ENCODE measurements at regions not wholly inside any gene's neighbourhood (a gene's known extent, or its start where the extent isn't known, plus 50 kb on each side); places are given as distances from the start of the nearest gene placed in this dataset.

- no peak for DNase-seq (ENCODE audit: extremely low read depth, low read depth)
- TF ChIP-seq CTCF (IDR thresholded peaks at IDR 0.05; ENCODE audit: low read depth, low read length) = no peak
These were observed 81.0 kb downstream of the SEMA4F start for GRCh38 chr2:74735009-74735408.

DNA sequence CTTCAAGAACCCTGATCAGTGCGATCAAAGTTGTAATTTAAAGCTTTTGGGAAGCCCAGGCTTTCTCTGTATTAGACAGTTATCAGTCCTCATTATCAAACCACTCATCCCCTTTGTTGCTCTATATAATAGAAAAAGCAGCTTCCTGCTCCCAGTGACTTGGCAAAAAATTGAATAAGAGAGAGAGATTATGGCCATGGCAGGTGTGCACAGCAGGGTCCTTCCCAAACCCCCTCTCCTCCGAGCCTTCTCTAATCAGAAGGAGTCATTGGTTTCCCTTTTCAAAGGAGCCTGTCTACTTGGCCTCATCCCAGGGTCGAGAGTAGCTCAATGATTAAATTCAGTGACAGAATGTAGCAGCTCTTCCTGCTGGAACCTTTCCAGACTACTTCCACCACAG, 81.5 kb downstream of the SEMA4F start:
- no peak for DNase-seq (ENCODE audit: extremely low read depth, low read depth)
- TF ChIP-seq CTCF (IDR thresholded peaks at IDR 0.05; ENCODE audit: low read depth, low read length) = no peak

GRCh38 chr2:74736589-74736988, 82.5 kb downstream of the SEMA4F start:
- DNase-seq (ENCODE audit: extremely low read depth, low read depth) = no peak
- no peak for TF ChIP-seq CTCF (IDR thresholded peaks at IDR 0.05; ENCODE audit: low read depth, low read length)

GRCh38 chr2:74738586-74738985, 84.5 kb downstream of the SEMA4F start:
- TF ChIP-seq CTCF (IDR thresholded peaks at IDR 0.05; ENCODE audit: low read depth, low read length) = no peak
- no peak for DNase-seq (ENCODE audit: extremely low read depth, low read depth)

- no peak for DNase-seq (ENCODE audit: extremely low read depth, low read depth)
- TF ChIP-seq CTCF (IDR thresholded peaks at IDR 0.05; ENCODE audit: low read depth, low read length) = no peak
These were observed 85.1 kb downstream of the SEMA4F start for GRCh38 chr2:74739129-74739528.

DNA sequence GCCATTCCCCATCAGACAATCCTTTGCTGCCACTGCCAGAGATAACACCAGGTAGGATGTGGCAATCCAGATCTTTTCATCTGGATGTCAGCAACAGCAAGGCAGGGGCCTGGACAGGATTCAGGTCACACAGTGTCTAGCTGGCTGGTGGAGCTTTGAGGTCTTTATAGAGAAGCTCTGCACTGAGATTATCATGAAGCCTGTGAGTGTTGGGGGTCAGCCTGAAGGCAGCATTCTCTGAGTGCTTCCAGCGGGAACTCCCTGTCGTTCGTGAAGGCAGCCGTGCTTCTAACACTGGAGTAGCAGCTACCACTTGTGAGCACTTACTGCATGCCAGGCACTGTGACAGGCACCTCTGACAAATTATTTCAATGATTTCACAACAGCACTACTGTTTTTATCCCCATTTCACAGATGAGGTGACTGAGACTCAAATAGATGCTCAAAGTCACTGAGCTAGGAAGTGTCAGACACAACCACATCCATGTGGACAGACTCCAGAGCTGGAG, 85.7 kb downstream of the SEMA4F start:
- no peak for DNase-seq (ENCODE audit: extremely low read depth, low read depth)

GRCh38 chr2:74740395-74740740, 86.3 kb downstream of the SEMA4F start:
- no peak for DNase-seq (ENCODE audit: extremely low read depth, low read depth)
- TF ChIP-seq CTCF (IDR thresholded peaks at IDR 0.05; ENCODE audit: low read depth, low read length) = no peak

More for the DNA sequence above, 85.7 kb downstream of the SEMA4F start:
- TF ChIP-seq CTCF (IDR thresholded peaks at IDR 0.05; ENCODE audit: low read depth, low read length) = no peak

Data from AG09319 (cell line).